Endothelial cell of umbilical vein (primary cell): ENCODE measurements at regions not wholly inside any gene's neighbourhood (a gene's known extent, or its start where the extent isn't known, plus 50 kb on each side); places are given as distances from the start of the nearest gene placed in this dataset.

Experiments
- CTCF ChIP-seq, 2 donors: IDR thresholded peaks; 1 replicate in 1 of 2; 2 replicates in 1 of 2; pipeline ENCODE4 v1.5.1; 2011; ENCODE audit warnings: low read length in 2 of 2, mild to moderate bottlenecking in 2 of 2, moderate library complexity in 2 of 2, control low read depth in 1 of 2, inconsistent platforms in 1 of 2, low read depth in 1 of 2; ENCODE audit not compliant: insufficient read depth in 1 of 2; ENCODE audit errors: extremely low read depth in 1 of 2
- EZH2 ChIP-seq: IDR thresholded peaks from 2 replicates; pipeline ENCODE4 v1.6.1; 2012; ENCODE audit warnings: borderline replicate concordance, low read depth, mild to moderate bottlenecking, moderate library complexity, low read length, inconsistent platforms; ENCODE audit not compliant: severe bottlenecking
- POLR2A ChIP-seq: IDR thresholded peaks from 2 replicates; pipeline ENCODE4 v1.6.1; 2012; ENCODE audit warnings: low read depth, mild to moderate bottlenecking, control low read depth, low read length
- POLR2AphosphoS5 ChIP-seq: IDR thresholded peaks from 2 replicates; pipeline ENCODE4 v1.6.1; 2012; ENCODE audit warnings: low read depth, mild to moderate bottlenecking, control low read depth, low read length, moderate library complexity; ENCODE audit not compliant: insufficient read depth

- no peak for TF ChIP-seq CTCF (IDR thresholded peaks at IDR 0.05; ENCODE audit: extremely low read depth in 1 of 2, insufficient read depth in 1 of 2, low read depth in 1 of 2, low read length in 2 of 2)
- TF ChIP-seq POLR2A = no peak
- TF ChIP-seq POLR2AphosphoS5 = no peak
- TF ChIP-seq EZH2 = no peak
These were observed 336.0 kb upstream of the TNP1 start for GRCh38 chr2:217195658-217196446.
